GM12865 (cell line): ENCODE measurements at regions not wholly inside any gene's neighbourhood (a gene's known extent, or its start where the extent isn't known, plus 50 kb on each side); places are given as distances from the start of the nearest gene placed in this dataset.
"Not testable (repeated sequence)": the region's sequence is repeated elsewhere in the genome, so short reads cannot be mapped to it uniquely, and the experiment has no call there.

Source experiments
- DNase-seq: peaks from one replicate; pipeline ENCODE4 v3.0.0; 2010; ENCODE audit warnings: low read depth
- H3K4me3 ChIP-seq: 2 replicates; pipeline ENCODE4 v1.5.1; 2011; ENCODE audit warnings: mild to moderate bottlenecking, low read depth, low read length, control low read depth
- CTCF ChIP-seq: IDR thresholded peaks from 2 replicates; pipeline ENCODE4 v1.5.1; 2011; ENCODE audit warnings: low read length, control low read depth, low read depth, inconsistent platforms; ENCODE audit not compliant: insufficient read depth; ENCODE audit errors: missing control alignments

- TF ChIP-seq CTCF = no peak
- DNase-seq = no peak
- H3K4me3 ChIP-seq = no peak overlapping the region
Observed at GRCh38 chr4:158032733-158033415, 140.0 kb downstream of the GASK1B start.

DNA sequence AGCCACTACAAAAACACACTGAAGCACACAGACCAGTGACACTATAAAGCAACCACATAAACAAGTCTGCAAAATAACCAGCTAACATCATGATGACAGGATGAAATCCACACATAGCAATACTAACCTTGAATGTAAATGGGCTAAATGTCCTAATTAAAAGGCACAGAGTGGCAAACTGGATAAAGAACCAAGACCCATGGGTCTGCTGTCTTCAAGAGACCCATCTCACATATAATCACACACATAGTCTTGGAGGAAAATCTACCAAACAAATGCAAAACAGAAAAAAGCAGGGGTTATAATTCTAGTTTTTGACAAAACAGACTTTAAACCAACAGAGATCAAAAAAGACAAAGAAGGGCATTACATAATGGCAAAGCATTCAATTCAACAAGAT, 144.4 kb downstream of the GASK1B start:
- not testable (repeated sequence) for H3K4me3 ChIP-seq

DNA sequence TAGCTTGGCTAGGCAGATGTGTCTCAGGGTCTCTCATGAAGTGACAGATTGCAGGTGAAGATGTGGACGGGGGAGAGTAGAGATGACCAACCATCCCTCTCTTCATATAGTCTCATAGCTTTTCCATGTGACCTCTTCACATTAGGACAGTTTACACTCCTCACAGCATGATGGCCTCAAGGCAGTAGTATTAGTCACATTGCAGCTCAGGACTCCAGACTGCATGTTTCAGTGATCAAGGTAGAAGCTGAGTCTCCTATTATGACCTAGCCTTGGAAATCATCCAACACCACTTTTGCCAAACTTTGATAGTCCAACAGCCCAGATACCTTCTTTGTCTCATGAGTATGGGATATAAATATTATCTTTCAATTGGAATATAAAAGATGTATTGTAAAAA, 147.7 kb downstream of the GASK1B start:
- no peak for DNase-seq
- TF ChIP-seq CTCF = no peak
- H3K4me3 ChIP-seq = no peak overlapping the region

More for the DNA sequence above, 144.4 kb downstream of the GASK1B start:
- DNase-seq = not testable (repeated sequence)

DNA sequence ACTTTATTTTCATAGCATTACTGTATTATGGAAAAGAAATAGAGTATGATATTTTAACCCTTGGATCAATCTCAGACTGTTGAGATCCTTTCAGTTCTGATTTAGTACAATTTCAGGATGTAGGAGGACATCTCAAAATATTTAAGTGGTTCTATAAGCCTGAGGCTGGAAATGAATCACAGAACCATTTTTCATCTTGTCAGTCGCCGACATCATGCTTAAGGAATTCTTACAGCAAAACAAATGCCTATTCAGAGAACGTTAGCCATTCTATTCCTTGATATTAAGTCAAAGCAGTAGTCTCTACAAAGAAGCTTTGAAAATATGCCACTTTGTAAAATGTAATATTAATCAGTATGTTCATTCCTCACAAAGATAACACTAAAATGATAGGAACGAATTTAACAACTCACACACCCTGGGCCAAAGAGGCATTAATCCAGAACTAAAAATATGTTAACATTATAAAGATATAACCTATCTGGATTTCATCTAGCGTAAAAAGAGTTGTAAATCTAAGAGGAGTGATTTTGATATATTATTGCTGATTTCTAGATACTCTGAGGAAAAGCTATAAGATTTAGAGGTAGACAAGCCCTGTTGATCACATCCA, 152.0 kb downstream of the GASK1B start:
- no peak for DNase-seq
- no peak overlapping the region for H3K4me3 ChIP-seq

DNA sequence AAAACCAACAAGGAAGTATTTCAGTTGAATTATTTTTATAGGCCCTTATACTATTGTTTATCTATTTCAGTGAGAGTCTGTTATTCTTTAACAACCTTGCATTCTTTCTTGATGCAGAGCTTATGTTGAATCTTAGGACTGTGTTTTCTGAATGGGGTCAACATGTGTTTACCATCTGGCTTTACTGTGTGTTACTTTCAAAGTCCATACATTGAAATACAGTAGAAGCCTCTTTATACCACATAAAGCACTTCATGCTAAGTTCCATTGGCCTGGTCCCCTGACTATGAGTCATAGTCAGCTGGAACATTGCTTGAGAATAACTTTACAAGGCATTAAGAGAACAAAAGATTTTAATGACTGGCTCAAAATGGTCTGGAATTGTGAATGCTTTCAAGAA, 152.6 kb downstream of the GASK1B start:
- no peak overlapping the region for H3K4me3 ChIP-seq
- TF ChIP-seq CTCF = no peak
- no peak for DNase-seq

More for the DNA sequence above, 152.0 kb downstream of the GASK1B start:
- no peak for TF ChIP-seq CTCF

DNA sequence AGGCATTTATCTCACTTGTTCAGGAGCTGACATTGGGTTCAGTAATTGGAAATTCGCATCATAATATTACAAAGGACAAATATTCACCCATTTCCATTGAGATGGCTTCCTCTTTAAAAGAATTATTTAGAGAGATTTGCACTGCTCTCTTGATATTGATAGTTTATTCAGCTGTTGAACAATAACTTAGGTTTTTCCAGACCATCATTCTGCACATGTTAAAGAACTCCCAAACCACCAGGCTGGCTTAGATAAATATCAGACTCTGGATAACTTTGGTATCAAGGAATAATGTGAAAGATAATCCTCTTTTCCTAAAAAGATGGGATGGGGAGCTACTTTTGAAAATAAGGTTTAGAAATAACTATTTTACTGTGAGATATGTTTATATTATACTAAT, 154.0 kb downstream of the GASK1B start:
- no peak for TF ChIP-seq CTCF
- no peak overlapping the region for H3K4me3 ChIP-seq
- DNase-seq = no peak

GRCh38 chr4:158018221-158018830, 154.5 kb downstream of the GASK1B start:
- no peak for DNase-seq
- no peak overlapping the region for H3K4me3 ChIP-seq
- TF ChIP-seq CTCF = no peak
